HEK293 (cell line): ENCODE measurements at regions not wholly inside any gene's neighbourhood (a gene's known extent, or its start where the extent isn't known, plus 50 kb on each side); places are given as distances from the start of the nearest gene placed in this dataset.

Source experiments
- CTCF ChIA-PET: fragments of 350-600 bp; formaldehyde crosslinking; extraction: SDS; loops from one replicate; lab custom pipeline; 2021; ENCODE audit warnings: antibody characterized with exemption; lab: Yijun Ruan, JAX
- POLR2A ChIA-PET: fragments of 300-600 bp; formaldehyde crosslinking; extraction: SDS; loops from one replicate; lab custom pipeline; 2020; ENCODE audit warnings: antibody characterized with exemption, inconsistent platforms; lab: Yijun Ruan, JAX
- H3K27ac ChIP-seq: fragments of 200-500 bp; sonication (Bioruptor generic); 2 replicates; pipeline ENCODE4 v1.5.1; 2014; ENCODE audit warnings: low read depth, low read length, control low read depth, inconsistent platforms; ENCODE audit errors: extremely low read depth
- H3K36me3 ChIP-seq, 2 experiments: fragments of 200-500 bp in 1 of 2; sonication (Bioruptor generic) in 1 of 2; 1 replicate in 1 of 2; 2 replicates in 1 of 2; pipeline ENCODE4 v1.5.1; 2014 to 2017; ENCODE audit warnings: inconsistent platforms in 2 of 2, low read length in 2 of 2; ENCODE audit not compliant: control insufficient read depth in 2 of 2, insufficient read depth in 1 of 2
- H3K4me1 ChIP-seq: fragments of 200-500 bp; sonication (Bioruptor generic); 2 replicates; pipeline ENCODE4 v1.5.1; 2014; ENCODE audit warnings: mild to moderate bottlenecking, low read length, inconsistent platforms; ENCODE audit not compliant: control insufficient read depth, insufficient read depth
- H3K4me3 ChIP-seq: 2 replicates; pipeline ENCODE4 v1.5.1; 2011; ENCODE audit warnings: low read depth, mild to moderate bottlenecking, control low read depth, low read length, moderate library complexity
- H3K9me3 ChIP-seq: fragments of 200-500 bp; sonication (Bioruptor generic); 2 replicates; pipeline ENCODE4 v1.5.1; 2014; ENCODE audit warnings: low read depth, low read length, inconsistent platforms; ENCODE audit not compliant: control insufficient read depth, insufficient read depth
- ELK4 ChIP-seq: IDR thresholded peaks from 2 replicates; pipeline ENCODE4 v1.6.1; 2011; ENCODE audit warnings: mild to moderate bottlenecking, low read depth, low read length, borderline replicate concordance
- GLIS1 ChIP-seq: fragments of 450-650 bp; formaldehyde crosslinking; IDR thresholded peaks from 2 replicates; pipeline ENCODE4 v1.5.1; 2016; ENCODE audit warnings: missing biosample characterization, missing genetic modification characterization
- HOXC10 ChIP-seq: sonication (generic); formaldehyde crosslinking; IDR thresholded peaks from 2 replicates; pipeline ENCODE4 v1.8.1; 2023; ENCODE audit warnings: mild to moderate bottlenecking, missing genetic modification reagents
- MYNN ChIP-seq: fragments of 450-650 bp; formaldehyde crosslinking; IDR thresholded peaks from 2 replicates; pipeline ENCODE4 v1.5.1; 2016; ENCODE audit warnings: missing biosample characterization, missing genetic modification characterization, borderline replicate concordance
- MZF1 ChIP-seq: fragments of 450-650 bp; formaldehyde crosslinking; IDR thresholded peaks from 2 replicates; pipeline ENCODE4 v1.5.1; 2017; ENCODE audit warnings: missing biosample characterization, missing genetic modification characterization, borderline replicate concordance
- PATZ1 ChIP-seq: fragments of 450-650 bp; formaldehyde crosslinking; IDR thresholded peaks from 2 replicates; pipeline ENCODE4 v1.5.1; 2016; ENCODE audit warnings: missing biosample characterization, missing genetic modification characterization
- PBX3 ChIP-seq: sonication (generic); formaldehyde crosslinking; IDR thresholded peaks from 2 replicates; pipeline ENCODE4 v1.8.1; 2022; ENCODE audit warnings: mild to moderate bottlenecking, moderate library complexity, missing genetic modification reagents
- TSHZ1 ChIP-seq: fragments of 450-650 bp; formaldehyde crosslinking; IDR thresholded peaks from 2 replicates; pipeline ENCODE4 v1.5.1; 2016; ENCODE audit warnings: missing biosample characterization, missing genetic modification characterization, borderline replicate concordance
- ZBTB7A ChIP-seq: fragments of 450-650 bp; formaldehyde crosslinking; IDR thresholded peaks from 2 replicates; pipeline ENCODE4 v1.5.1; 2016; ENCODE audit warnings: low read depth, missing biosample characterization, missing genetic modification characterization
- ZFP37 ChIP-seq: fragments of 450-650 bp; formaldehyde crosslinking; IDR thresholded peaks from 2 replicates; pipeline ENCODE4 v1.5.1; 2016; ENCODE audit warnings: missing biosample characterization, missing genetic modification characterization
- ZFP41 ChIP-seq: fragments of 450-650 bp; formaldehyde crosslinking; IDR thresholded peaks from 2 replicates; pipeline ENCODE4 v1.5.1; 2016; ENCODE audit warnings: missing biosample characterization, missing genetic modification characterization, borderline replicate concordance
- ZNF114 ChIP-seq: fragments of 450-650 bp; formaldehyde crosslinking; IDR thresholded peaks from 2 replicates; pipeline ENCODE4 v1.5.0; 2017; ENCODE audit warnings: missing biosample characterization, missing genetic modification characterization
- ZNF133 ChIP-seq: fragments of 450-650 bp; formaldehyde crosslinking; IDR thresholded peaks from 2 replicates; pipeline ENCODE4 v1.5.1; 2016; ENCODE audit warnings: missing biosample characterization, missing genetic modification characterization
- ZNF140 ChIP-seq: fragments of 450-650 bp; formaldehyde crosslinking; IDR thresholded peaks from 2 replicates; pipeline ENCODE4 v1.5.1; 2016; ENCODE audit warnings: missing biosample characterization, missing genetic modification characterization
- ZNF416 ChIP-seq: fragments of 450-650 bp; formaldehyde crosslinking; IDR thresholded peaks from 2 replicates; pipeline ENCODE4 v1.5.1; 2016; ENCODE audit warnings: missing biosample characterization, missing genetic modification characterization
- ZNF473 ChIP-seq: fragments of 450-650 bp; formaldehyde crosslinking; IDR thresholded peaks from 2 replicates; pipeline ENCODE4 v1.5.1; 2017; ENCODE audit warnings: missing biosample characterization, missing genetic modification characterization
- ZNF501 ChIP-seq: fragments of 450-650 bp; formaldehyde crosslinking; IDR thresholded peaks from 2 replicates; pipeline ENCODE4 v1.5.1; 2016; ENCODE audit warnings: missing biosample characterization, missing genetic modification characterization
- ZNF544 ChIP-seq: fragments of 450-650 bp; formaldehyde crosslinking; IDR thresholded peaks from 2 replicates; pipeline ENCODE4 v1.5.0; 2017; ENCODE audit warnings: missing biosample characterization, missing genetic modification characterization
- ZNF555 ChIP-seq: fragments of 450-650 bp; formaldehyde crosslinking; conservative IDR thresholded peaks from 2 replicates; pipeline ENCODE4 v1.5.1; 2017; ENCODE audit warnings: missing biosample characterization, mild to moderate bottlenecking, missing genetic modification characterization, inconsistent platforms
- ZNF580 ChIP-seq: fragments of 450-650 bp; formaldehyde crosslinking; IDR thresholded peaks from 2 replicates; pipeline ENCODE4 v1.5.1; 2016; ENCODE audit warnings: missing biosample characterization, missing genetic modification characterization
- ZNF585B ChIP-seq: fragments of 450-650 bp; formaldehyde crosslinking; IDR thresholded peaks from 2 replicates; pipeline ENCODE4 v1.5.1; 2016; ENCODE audit warnings: missing biosample characterization, missing genetic modification characterization
- ZNF610 ChIP-seq: fragments of 450-650 bp; formaldehyde crosslinking; IDR thresholded peaks from 2 replicates; pipeline ENCODE4 v1.5.1; 2016; ENCODE audit warnings: missing biosample characterization, missing genetic modification characterization, borderline replicate concordance
- ZNF658 ChIP-seq: fragments of 450-650 bp; formaldehyde crosslinking; IDR thresholded peaks from 2 replicates; pipeline ENCODE4; 2016; ENCODE audit warnings: missing biosample characterization, missing genetic modification characterization
- ZNF692 ChIP-seq: fragments of 450-650 bp; formaldehyde crosslinking; IDR thresholded peaks from 2 replicates; pipeline ENCODE4 v1.5.1; 2016; ENCODE audit warnings: missing biosample characterization, missing genetic modification characterization
- ZNF747 ChIP-seq: fragments of 450-650 bp; formaldehyde crosslinking; IDR thresholded peaks from 2 replicates; pipeline ENCODE4 v1.5.1; 2016; ENCODE audit warnings: missing biosample characterization, missing genetic modification characterization
- ZNF776 ChIP-seq: fragments of 450-650 bp; formaldehyde crosslinking; IDR thresholded peaks from 2 replicates; pipeline ENCODE4 v1.5.0; 2017; ENCODE audit warnings: missing biosample characterization, missing genetic modification characterization, borderline replicate concordance
- ZNF830 ChIP-seq: fragments of 450-650 bp; IDR thresholded peaks from 2 replicates; pipeline ENCODE4 v1.5.0; 2018; ENCODE audit warnings: missing biosample characterization, missing genetic modification characterization, low read depth, mild to moderate bottlenecking, moderate library complexity

GRCh38 chr11:93075782-93076181 lies 106.3 kb downstream of the MTNR1B start:
- H3K36me3 ChIP-seq: no peaks in the 10 kb centered on the region
- H3K27ac ChIP-seq: no peak overlapping the region
- no peaks in the 10 kb centered on the region for H3K4me1 ChIP-seq
- H3K9me3 ChIP-seq: no peaks in the 10 kb centered on the region
- no peak overlapping the region for H3K4me3 ChIP-seq
- TF ChIP-seq MYNN (tag by site-specific recombination) (no peak), ZNF555 (no peak), ELK4 (no peak), ZNF747 (no peak), PATZ1 (tag by site-specific recombination) (no peak), ZNF776 (tag by site-specific recombination) (no peak), ZNF544 (tag by site-specific recombination) (no peak), ZNF140 (tag by site-specific recombination) (no peak), ZNF473 (no peak), ZNF580 (tag by site-specific recombination) (no peak), ZNF658 (tag by site-specific recombination) (no peak), HOXC10 (CRISPR knock-in tag) (no peak), ZNF692 (tag by site-specific recombination) (no peak), ZNF830 (tag by site-specific recombination) (no peak), ZNF416 (tag by site-specific recombination) (no peak), ZNF133 (tag by site-specific recombination) (no peak), GLIS1 (tag by site-specific recombination) (no peak)
- TF ChIP-seq, all 188 proteins: peak for 0
- CTCF ChIA-PET: interaction anchor here (1.2 kb wide), 1 partner anchor 11 kb away, joined by 5 read pairs; no protein-coding TSS in a partner anchor
- POLR2A ChIA-PET: no interaction called here

- Histone ChIP-seq H3K4me3 (no peak overlapping the region), H3K27ac (no peak overlapping the region), H3K36me3 (no peaks in the 10 kb centered on the region), H3K4me1 (no peaks in the 10 kb centered on the region), H3K9me3 (no peaks in the 10 kb centered on the region)
- CTCF ChIA-PET: interaction anchor here (0.6 kb wide), 1 partner anchor 9 kb away, joined by 3 read pairs; no protein-coding TSS in a partner anchor
- POLR2A ChIA-PET: no interaction called here
- TF ChIP-seq MZF1 (tag by site-specific recombination) (no peak), ZFP37 (no peak), PBX3 (CRISPR knock-in tag) (no peak), ZNF610 (tag by site-specific recombination) (no peak), ZNF114 (no peak), TSHZ1 (tag by site-specific recombination) (no peak), ZNF501 (no peak), ZBTB7A (tag by site-specific recombination) (no peak), ZNF585B (tag by site-specific recombination) (no peak), GLIS1 (tag by site-specific recombination) (no peak), ZFP41 (tag by site-specific recombination) (no peak)
Observed at GRCh38 chr11:93080146-93080759, 110.8 kb downstream of the MTNR1B start.
